KMS-11 (cell line): ENCODE measurements at regions not wholly inside any gene's neighbourhood (a gene's known extent, or its start where the extent isn't known, plus 50 kb on each side); places are given as distances from the start of the nearest gene placed in this dataset.
"Not testable (repeated sequence)": the region's sequence is repeated elsewhere in the genome, so short reads cannot be mapped to it uniquely, and the experiment has no call there.

ENCODE experiments used
- H2AFZ ChIP-seq: fragments of 200-600 bp; sonication (generic); 2 replicates; pipeline ENCODE4 v1.6.1; 2016; ENCODE audit warnings: antibody characterized with exemption, mixed run types, low read depth
- H3K27ac ChIP-seq: fragments of 200-600 bp; sonication (generic); 2 replicates; pipeline ENCODE4 v1.6.1; 2016; ENCODE audit warnings: mild to moderate bottlenecking, mixed run types
- H3K27me3 ChIP-seq: fragments of 200-600 bp; sonication (generic); 2 replicates; pipeline ENCODE4 v1.6.1; 2017; ENCODE audit warnings: mild to moderate bottlenecking, low read depth, mixed run types, moderate library complexity; ENCODE audit not compliant: insufficient read depth
- H3K36me3 ChIP-seq: fragments of 200-600 bp; sonication (generic); 2 replicates; pipeline ENCODE4 v1.6.1; 2017; ENCODE audit warnings: mild to moderate bottlenecking, mixed run types; ENCODE audit not compliant: insufficient read depth
- H3K4me1 ChIP-seq: fragments of 200-600 bp; sonication (generic); 2 replicates; pipeline ENCODE4 v1.6.1; 2016; ENCODE audit warnings: mild to moderate bottlenecking, low read depth, mixed run types; ENCODE audit not compliant: poor library complexity, severe bottlenecking
- H3K4me2 ChIP-seq: fragments of 200-600 bp; sonication (generic); 2 replicates; pipeline ENCODE4 v1.7.0; 2016; ENCODE audit warnings: mild to moderate bottlenecking, mixed run types
- H3K4me3 ChIP-seq: fragments of 200-600 bp; sonication (generic); IDR thresholded peaks from 2 replicates; pipeline ENCODE4 v1.6.1; 2017; ENCODE audit warnings: low read depth, low read length, mixed read lengths; ENCODE audit not compliant: insufficient read depth
- H3K79me2 ChIP-seq: fragments of 200-600 bp; sonication (generic); 2 replicates; pipeline ENCODE4 v1.6.1; 2016; ENCODE audit warnings: low read depth, mixed run types; ENCODE audit not compliant: insufficient read depth
- H3K9ac ChIP-seq: fragments of 200-600 bp; sonication (generic); 2 replicates; pipeline ENCODE4 v1.6.1; 2016; ENCODE audit warnings: mild to moderate bottlenecking, mixed run types
- H4K20me1 ChIP-seq: fragments of 200-600 bp; sonication (generic); 2 replicates; pipeline ENCODE4 v1.6.1; 2016; ENCODE audit warnings: mild to moderate bottlenecking, mixed run types; ENCODE audit not compliant: insufficient read depth
- CTCF ChIP-seq: fragments of 200-600 bp; sonication (generic); conservative IDR thresholded peaks from 2 replicates; pipeline ENCODE4 v1.6.1; 2017; ENCODE audit warnings: low read depth, mild to moderate bottlenecking, antibody characterized with exemption, low read length, moderate library complexity, mixed read lengths

DNA sequence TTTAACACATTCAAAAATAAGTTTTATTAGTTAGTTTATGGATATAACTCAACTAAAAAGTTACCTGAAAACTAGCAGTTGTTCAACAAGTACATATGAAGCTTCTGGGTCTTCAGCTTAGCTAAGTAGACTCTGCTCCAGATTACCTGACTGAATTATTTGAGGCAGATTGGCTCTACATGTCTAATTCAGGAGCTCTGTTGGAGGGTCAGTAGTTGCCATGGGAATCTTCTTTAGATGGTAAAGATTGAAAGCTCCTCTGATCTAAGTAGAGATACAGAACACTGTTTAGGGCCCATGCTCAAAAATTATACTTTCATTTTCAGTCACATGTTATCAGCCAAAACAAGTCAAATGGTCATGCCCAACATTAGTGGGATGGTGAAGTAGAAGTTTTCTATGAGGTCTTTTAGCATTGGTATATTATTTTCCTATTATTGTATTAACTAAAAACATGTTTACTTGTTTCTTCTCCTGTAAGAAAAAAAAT lies 1476.9 kb downstream of the OTOL1 start:
- Histone ChIP-seq H3K79me2 (no peaks in the 10 kb centered on the region), H3K4me3 (no peak overlapping the region), H3K4me1 (peaks cover 5% of the 10 kb centered on the region), H3K27ac (no peak overlapping the region), H3K4me2 (no peak overlapping the region), H4K20me1 (no peaks in the 10 kb centered on the region), H3K36me3 (no peaks in the 10 kb centered on the region), H3K9ac (no peak overlapping the region), H3K27me3 (no peaks in the 10 kb centered on the region), H2AFZ (peak overlapping the region; percentile 39; the same call in 1 of the 2 replicates)
- TF ChIP-seq CTCF, result no peak

DNA sequence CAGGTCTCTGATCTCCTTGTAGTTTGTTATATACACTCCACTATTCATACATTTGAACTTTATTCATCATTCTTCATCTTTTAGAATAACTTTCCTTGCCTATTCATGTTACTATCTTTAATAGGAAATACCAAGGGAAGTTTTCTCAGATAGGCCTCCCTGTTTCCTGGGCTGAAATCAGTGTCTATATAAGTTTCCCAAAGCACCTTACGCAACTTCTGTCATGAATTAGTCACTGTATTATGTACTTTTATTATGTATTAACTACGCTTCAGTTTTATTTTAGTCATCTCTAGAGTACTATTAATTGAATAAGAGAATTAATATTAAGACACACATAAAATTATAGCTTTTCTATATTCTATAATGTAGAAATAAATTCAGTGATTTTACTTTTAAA lies 1481.5 kb downstream of the OTOL1 start:
- Histone ChIP-seq H4K20me1 (no peaks in the 10 kb centered on the region), H3K9ac (no peak overlapping the region), H3K27ac (no peak overlapping the region), H3K4me1 (peaks cover 5% of the 10 kb centered on the region), H3K4me3 (no peak overlapping the region), H3K4me2 (no peak overlapping the region), H3K79me2 (no peaks in the 10 kb centered on the region), H2AFZ (no peak overlapping the region), H3K36me3 (no peaks in the 10 kb centered on the region), H3K27me3 (no peaks in the 10 kb centered on the region)
- no peak for TF ChIP-seq CTCF

GRCh38 chr3:162984746-162985145 lies 1488.1 kb downstream of the OTOL1 start:
- H3K4me3 ChIP-seq, result no peak overlapping the region
- H2AFZ ChIP-seq, result no peak overlapping the region
- no peak overlapping the region for H3K27ac ChIP-seq
- H3K79me2 ChIP-seq, result no peaks in the 10 kb centered on the region
- no peaks in the 10 kb centered on the region for H3K4me1 ChIP-seq
- H3K27me3 ChIP-seq, result no peaks in the 10 kb centered on the region
- H3K4me2 ChIP-seq, result no peak overlapping the region
- no peaks in the 10 kb centered on the region; the same call in 1 of the 2 replicates for H3K36me3 ChIP-seq
- TF ChIP-seq CTCF, result no peak
- no peaks in the 10 kb centered on the region for H4K20me1 ChIP-seq
- no peak overlapping the region for H3K9ac ChIP-seq

DNA sequence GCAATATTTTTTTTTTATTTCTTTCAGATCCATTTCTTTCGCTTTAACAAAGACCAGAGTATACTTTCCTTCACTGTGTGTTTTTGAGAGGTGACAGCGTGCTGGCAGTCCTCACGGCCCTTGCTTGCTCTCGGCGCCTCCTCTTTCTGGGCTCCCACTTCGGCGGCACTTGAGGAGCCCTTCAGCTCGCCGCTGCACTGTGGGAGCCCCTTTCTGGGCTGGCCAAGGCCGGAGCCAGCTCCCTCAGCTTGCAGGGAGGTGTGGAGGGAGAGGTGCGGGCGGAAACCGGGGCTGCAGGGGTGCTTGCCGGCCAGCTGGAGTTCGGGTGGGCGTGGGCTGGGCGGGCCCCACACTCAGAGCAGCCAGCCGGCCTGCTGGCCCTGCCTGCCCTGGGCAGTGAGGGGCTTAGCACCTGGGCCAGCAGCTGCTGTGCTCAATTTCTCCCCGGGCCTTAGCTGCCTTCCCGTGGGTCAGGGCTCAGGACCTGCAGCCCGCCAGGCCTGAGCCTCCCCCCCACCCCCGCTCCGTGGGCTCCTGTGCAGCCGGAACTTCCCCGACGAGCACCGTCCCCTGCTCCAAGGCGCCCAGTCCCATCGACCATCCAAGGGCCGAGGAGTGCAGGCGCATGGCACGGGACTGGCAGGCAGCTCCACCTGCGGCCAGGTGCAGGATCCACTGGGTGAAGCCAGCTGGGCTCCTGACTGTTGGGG lies 1490.6 kb downstream of the OTOL1 start:
- not testable (repeated sequence) for H4K20me1 ChIP-seq, H3K27ac ChIP-seq, H3K4me1 ChIP-seq, H3K4me2 ChIP-seq, H2AFZ ChIP-seq, H3K4me3 ChIP-seq, H3K9ac ChIP-seq, H3K27me3 ChIP-seq, H3K79me2 ChIP-seq, H3K36me3 ChIP-seq

DNA sequence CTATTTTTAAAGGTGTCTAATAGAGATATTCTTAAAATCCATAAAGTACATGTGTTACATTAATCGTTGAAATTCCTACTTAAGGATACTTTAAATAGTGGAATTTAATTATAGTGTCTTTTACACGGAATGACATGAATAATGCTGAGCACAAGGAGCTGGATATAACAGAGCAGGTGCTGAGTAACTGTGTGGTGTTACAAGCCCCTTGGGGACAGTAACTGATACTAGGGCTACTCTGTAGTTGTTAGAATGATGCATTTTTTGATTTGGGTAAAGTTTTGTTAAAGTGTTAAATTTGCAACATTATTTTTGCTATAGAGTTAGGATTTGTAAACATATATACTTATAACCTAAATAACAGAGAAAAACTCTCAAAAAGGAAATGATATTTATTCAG lies 1496.1 kb downstream of the OTOL1 start:
- Histone ChIP-seq H3K4me1 (peaks cover 14% of the 10 kb centered on the region), H2AFZ (no peak overlapping the region), H3K36me3 (peaks cover 6% of the 10 kb centered on the region; the same call in 1 of the 2 replicates), H3K9ac (no peak overlapping the region), H4K20me1 (no peaks in the 10 kb centered on the region; the same call in 1 of the 2 replicates), H3K4me3 (no peak overlapping the region), H3K79me2 (no peaks in the 10 kb centered on the region), H3K4me2 (no peak overlapping the region), H3K27me3 (no peaks in the 10 kb centered on the region), H3K27ac (no peak overlapping the region)
- TF ChIP-seq CTCF, result no peak
